Suprapubic skin (tissue), 4 donors: ENCODE measurements at regions not wholly inside any gene's neighbourhood (a gene's known extent, or its start where the extent isn't known, plus 50 kb on each side); places are given as distances from the start of the nearest gene placed in this dataset.
"Not testable (repeated sequence)": the region's sequence is repeated elsewhere in the genome, so short reads cannot be mapped to it uniquely, and the experiment has no call there.

ENCODE experiments used
- CTCF ChIP-seq, 2 donors: fragments of 200-600 bp in 1 of 2; fragments of 450-650 bp in 1 of 2; sonication (generic) in 1 of 2; IDR thresholded peaks; one replicate each; pipeline ENCODE4 v1.5.1; 2016 to 2019; ENCODE audit warnings: antibody characterized with exemption in 2 of 2, mild to moderate bottlenecking in 1 of 2, moderate library complexity in 1 of 2
- POLR2A ChIP-seq, 2 donors: fragments of 450-650 bp; IDR thresholded peaks; one replicate each; pipeline ENCODE4 v1.6.1; 2017; ENCODE audit warnings: antibody characterized with exemption in 2 of 2, mild to moderate bottlenecking in 2 of 2, moderate library complexity in 2 of 2
- POLR2AphosphoS5 ChIP-seq, 3 donors: sonication (generic); formaldehyde crosslinking; IDR thresholded peaks; one replicate each; pipeline ENCODE4 v1.6.1; 2017; ENCODE audit warnings: antibody characterized with exemption in 3 of 3

DNA sequence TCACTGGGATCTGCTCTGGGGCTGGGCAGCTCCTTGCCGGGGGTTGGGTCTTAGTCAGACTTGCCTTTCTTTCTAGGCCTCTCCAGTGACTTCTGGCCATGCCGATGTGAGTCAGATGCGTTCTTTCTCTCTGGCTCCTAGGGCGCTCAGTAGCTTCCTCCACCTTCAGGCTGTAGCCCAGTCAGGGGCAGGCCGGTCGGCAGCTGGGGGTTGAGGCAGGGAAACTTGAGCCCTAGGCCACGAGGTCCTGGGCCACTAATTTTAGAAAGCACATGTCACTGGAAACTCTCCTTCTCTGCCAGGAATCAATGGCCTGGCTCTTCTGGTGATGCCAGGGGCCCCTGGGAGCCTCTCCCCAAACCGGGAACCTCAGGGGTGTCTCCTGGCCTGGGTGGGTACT lies 192.4 kb upstream of the TP53TG3 start:
- TF ChIP-seq CTCF, POLR2AphosphoS5, POLR2A (IDR thresholded peaks at IDR 0.05): not testable (repeated sequence)
